IPS-20b (cell line): ENCODE measurements at regions not wholly inside any gene's neighbourhood (a gene's known extent, or its start where the extent isn't known, plus 50 kb on each side); places are given as distances from the start of the nearest gene placed in this dataset.

Source experiments
- H3K27ac ChIP-seq: one replicate; pipeline ENCODE4 v1.5.1; 2013; ENCODE audit warnings: low read length
- H3K27me3 ChIP-seq: 2 replicates; pipeline ENCODE4 v1.6.1; 2013; ENCODE audit warnings: mild to moderate bottlenecking, low read length, inconsistent platforms; ENCODE audit not compliant: insufficient read depth
- H3K36me3 ChIP-seq: 2 replicates; pipeline ENCODE4 v1.6.1; 2013; ENCODE audit warnings: low read depth, mild to moderate bottlenecking, inconsistent platforms, low read length, moderate library complexity; ENCODE audit not compliant: insufficient read depth
- H3K4me1 ChIP-seq: 2 replicates; pipeline ENCODE4 v1.6.1; 2013; ENCODE audit warnings: mild to moderate bottlenecking, control low read depth, inconsistent platforms, low read length, moderate library complexity; ENCODE audit not compliant: insufficient read depth
- H3K4me3 ChIP-seq: 2 replicates; pipeline ENCODE4 v1.5.1; 2013; ENCODE audit warnings: mild to moderate bottlenecking, low read length, inconsistent platforms
- H3K9ac ChIP-seq: 2 replicates; pipeline ENCODE4 v1.6.1; 2013; ENCODE audit warnings: low read depth, mild to moderate bottlenecking, inconsistent platforms, low read length, moderate library complexity
- H3K9me3 ChIP-seq: 2 replicates; pipeline ENCODE4 v1.6.1; 2013; ENCODE audit warnings: mild to moderate bottlenecking, low read depth, low read length, inconsistent platforms; ENCODE audit not compliant: insufficient read depth

GRCh38 chr7:52826515-52827265 lies 208.7 kb upstream of the POM121L12 start:
- Histone ChIP-seq H3K9me3 (peaks cover 13% of the 10 kb centered on the region), H3K4me3 (no peak overlapping the region), H3K36me3 (no peaks in the 10 kb centered on the region), H3K9ac (no peak overlapping the region), H3K27me3 (no peaks in the 10 kb centered on the region), H3K4me1 (no peaks in the 10 kb centered on the region), H3K27ac (no peak overlapping the region)

DNA sequence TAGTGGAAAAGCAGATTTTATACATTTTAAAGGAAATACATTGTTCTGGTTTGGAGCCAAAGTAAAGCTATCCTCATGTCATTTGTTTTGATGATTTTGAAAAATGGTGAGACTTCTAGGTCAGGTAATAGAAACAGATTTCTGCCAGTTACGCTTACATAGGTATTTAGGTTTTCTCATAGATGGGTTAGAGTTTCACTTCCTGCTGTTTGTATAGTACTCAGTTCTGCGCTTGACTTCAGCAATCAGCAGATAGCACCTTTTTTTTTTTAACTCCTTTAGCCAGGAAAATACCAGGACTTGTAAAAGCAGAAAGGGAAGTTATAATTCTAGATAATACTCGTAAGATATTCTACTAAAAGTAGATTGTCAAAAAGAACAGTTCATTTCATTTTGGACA lies 209.8 kb upstream of the POM121L12 start:
- no peak overlapping the region for H3K4me3 ChIP-seq

DNA sequence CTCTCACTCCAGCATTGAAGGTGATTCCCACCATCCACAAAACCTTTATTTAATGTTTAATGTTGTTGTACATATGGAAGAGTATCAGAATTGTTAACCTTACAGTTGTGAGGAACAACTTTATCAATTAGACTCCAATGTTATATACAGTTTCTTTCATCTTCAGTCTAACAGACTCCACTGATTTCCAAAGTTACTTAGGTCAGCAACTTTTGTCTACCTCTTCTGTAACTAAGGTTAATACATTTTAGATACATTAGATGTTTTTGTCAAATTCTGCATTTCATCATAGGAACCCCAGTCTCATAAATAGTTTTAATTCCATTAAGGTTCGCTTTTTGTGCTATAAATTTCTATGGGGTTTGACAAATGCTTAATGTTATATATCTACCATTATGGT lies 223.9 kb upstream of the POM121L12 start:
- Histone ChIP-seq H3K27ac (no peak overlapping the region), H3K9ac (no peak overlapping the region), H3K36me3 (no peaks in the 10 kb centered on the region), H3K9me3 (no peaks in the 10 kb centered on the region), H3K4me1 (no peaks in the 10 kb centered on the region), H3K27me3 (no peaks in the 10 kb centered on the region), H3K4me3 (no peak overlapping the region)

More for the DNA sequence above, 209.8 kb upstream of the POM121L12 start:
- H3K9me3 ChIP-seq = peaks cover 24% of the 10 kb centered on the region
- no peak overlapping the region for H3K27ac ChIP-seq
- no peaks in the 10 kb centered on the region for H3K36me3 ChIP-seq
- H3K4me1 ChIP-seq = no peaks in the 10 kb centered on the region
- H3K27me3 ChIP-seq = no peaks in the 10 kb centered on the region
- no peak overlapping the region for H3K9ac ChIP-seq

DNA sequence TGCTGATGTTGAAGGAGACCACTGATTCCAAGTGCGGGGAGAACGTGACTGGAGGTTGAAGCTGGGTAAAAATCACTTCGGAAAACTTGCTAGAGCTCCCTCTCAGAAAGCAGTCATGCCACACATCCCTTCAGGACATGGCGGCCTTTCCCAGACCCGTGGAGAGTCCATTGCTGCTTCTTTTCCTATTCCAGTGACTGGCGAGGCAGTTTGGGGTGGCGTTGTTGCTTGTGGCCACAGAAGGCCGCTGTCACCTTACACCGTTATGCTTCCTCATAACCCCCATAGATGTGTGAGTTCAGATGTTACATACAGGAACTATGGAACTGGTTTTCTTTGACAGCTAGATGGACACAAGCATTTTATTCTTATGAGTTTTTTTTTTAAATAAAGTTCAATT lies 235.6 kb upstream of the POM121L12 start:
- Histone ChIP-seq H3K4me1 (no peaks in the 10 kb centered on the region), H3K27me3 (no peaks in the 10 kb centered on the region), H3K9ac (no peak overlapping the region), H3K9me3 (no peaks in the 10 kb centered on the region), H3K4me3 (no peak overlapping the region), H3K36me3 (no peaks in the 10 kb centered on the region), H3K27ac (no peak overlapping the region)

- H3K27ac ChIP-seq = no peak overlapping the region
These were observed 237.6 kb upstream of the POM121L12 start for GRCh38 chr7:52797801-52798200.

GRCh38 chr7:52794621-52795020 lies 240.8 kb upstream of the POM121L12 start:
- Histone ChIP-seq H3K9me3 (no peaks in the 10 kb centered on the region), H3K4me3 (no peak overlapping the region), H3K4me1 (no peaks in the 10 kb centered on the region), H3K36me3 (no peaks in the 10 kb centered on the region), H3K27me3 (no peaks in the 10 kb centered on the region), H3K9ac (no peak overlapping the region), H3K27ac (no peak overlapping the region)

More at GRCh38 chr7:52797801-52798200, 237.6 kb upstream of the POM121L12 start:
- Histone ChIP-seq H3K9me3 (no peaks in the 10 kb centered on the region), H3K36me3 (no peaks in the 10 kb centered on the region), H3K4me1 (no peaks in the 10 kb centered on the region), H3K4me3 (no peak overlapping the region), H3K9ac (no peak overlapping the region), H3K27me3 (no peaks in the 10 kb centered on the region)

GRCh38 chr7:52791176-52791700 lies 244.2 kb upstream of the POM121L12 start:
- Histone ChIP-seq H3K9ac (no peak overlapping the region), H3K9me3 (no peaks in the 10 kb centered on the region), H3K4me3 (no peak overlapping the region), H3K27ac (no peak overlapping the region), H3K27me3 (no peaks in the 10 kb centered on the region), H3K36me3 (no peaks in the 10 kb centered on the region), H3K4me1 (no peaks in the 10 kb centered on the region)

- no peaks in the 10 kb centered on the region for H3K4me1 ChIP-seq
- no peak overlapping the region for H3K9ac ChIP-seq
- H3K36me3 ChIP-seq = no peaks in the 10 kb centered on the region
- no peaks in the 10 kb centered on the region for H3K27me3 ChIP-seq
- H3K27ac ChIP-seq = no peak overlapping the region
- no peaks in the 10 kb centered on the region for H3K9me3 ChIP-seq
- H3K4me3 ChIP-seq = no peak overlapping the region
These were observed 249.3 kb upstream of the POM121L12 start for GRCh38 chr7:52786174-52786573.

- Histone ChIP-seq H3K36me3 (no peaks in the 10 kb centered on the region), H3K27ac (no peak overlapping the region), H3K9me3 (no peaks in the 10 kb centered on the region), H3K4me1 (no peaks in the 10 kb centered on the region), H3K9ac (no peak overlapping the region), H3K27me3 (no peaks in the 10 kb centered on the region), H3K4me3 (no peak overlapping the region)
These were observed 253.1 kb upstream of the POM121L12 start for GRCh38 chr7:52782348-52782747.

- H3K4me3 ChIP-seq = no peak overlapping the region
- no peaks in the 10 kb centered on the region for H3K9me3 ChIP-seq
- H3K27ac ChIP-seq = no peak overlapping the region
- H3K9ac ChIP-seq = no peak overlapping the region
- H3K27me3 ChIP-seq = no peaks in the 10 kb centered on the region
- no peaks in the 10 kb centered on the region for H3K4me1 ChIP-seq
- no peaks in the 10 kb centered on the region for H3K36me3 ChIP-seq
These were observed 254.2 kb upstream of the POM121L12 start for GRCh38 chr7:52781250-52781649.

GRCh38 chr7:52779004-52779403 lies 256.4 kb upstream of the POM121L12 start:
- Histone ChIP-seq H3K4me3 (no peak overlapping the region), H3K9me3 (no peaks in the 10 kb centered on the region), H3K27ac (no peak overlapping the region), H3K4me1 (no peaks in the 10 kb centered on the region), H3K27me3 (no peaks in the 10 kb centered on the region), H3K36me3 (no peaks in the 10 kb centered on the region), H3K9ac (no peak overlapping the region)

- no peaks in the 10 kb centered on the region for H3K36me3 ChIP-seq
- H3K4me3 ChIP-seq = no peak overlapping the region
- no peaks in the 10 kb centered on the region for H3K9me3 ChIP-seq
- H3K27ac ChIP-seq = no peak overlapping the region
- H3K27me3 ChIP-seq = no peaks in the 10 kb centered on the region
- no peak overlapping the region for H3K9ac ChIP-seq
- no peaks in the 10 kb centered on the region for H3K4me1 ChIP-seq
These were observed 258.2 kb upstream of the POM121L12 start for GRCh38 chr7:52777051-52777822.
